GM18873 (cell line): ENCODE measurements at regions not wholly inside any gene's neighbourhood (a gene's known extent, or its start where the extent isn't known, plus 50 kb on each side); places are given as distances from the start of the nearest gene placed in this dataset.
"Not testable (repeated sequence)": the region's sequence is repeated elsewhere in the genome, so short reads cannot be mapped to it uniquely, and the experiment has no call there.

Source experiments
- ATAC-seq: cut with Tn5 transposase; IDR thresholded peaks from one replicate; pipeline ENCODE4 v1.9.1; 2021; ENCODE audit warnings: mild to moderate bottlenecking, moderate library complexity, moderate number of reproducible peaks; ENCODE audit not compliant: unreplicated experiment, low FRiP score

- ATAC-seq, result no peak
Measured at GRCh38 chr3:80395023-80395422, 627.2 kb upstream of the ROBO1 start.

DNA sequence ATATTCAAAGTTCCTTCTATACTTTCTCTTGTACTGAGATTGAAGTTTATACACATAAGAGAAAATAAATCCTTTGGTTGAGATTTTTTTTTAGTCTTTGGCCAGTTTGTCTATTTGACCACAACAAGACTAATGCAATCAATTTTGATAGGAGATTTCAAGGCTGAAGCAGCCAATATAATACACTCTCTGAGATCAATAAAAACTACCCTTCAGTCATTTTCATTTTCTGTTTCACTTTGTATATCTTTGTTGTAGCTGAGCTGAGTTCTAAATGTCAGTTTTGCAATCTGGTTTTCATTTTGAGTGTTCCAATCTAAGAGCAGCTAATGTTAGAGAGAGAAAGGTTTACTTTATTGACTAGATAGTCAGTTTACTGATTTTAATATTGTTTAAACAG is 623.8 kb upstream of the ROBO1 start:
- no peak for ATAC-seq

DNA sequence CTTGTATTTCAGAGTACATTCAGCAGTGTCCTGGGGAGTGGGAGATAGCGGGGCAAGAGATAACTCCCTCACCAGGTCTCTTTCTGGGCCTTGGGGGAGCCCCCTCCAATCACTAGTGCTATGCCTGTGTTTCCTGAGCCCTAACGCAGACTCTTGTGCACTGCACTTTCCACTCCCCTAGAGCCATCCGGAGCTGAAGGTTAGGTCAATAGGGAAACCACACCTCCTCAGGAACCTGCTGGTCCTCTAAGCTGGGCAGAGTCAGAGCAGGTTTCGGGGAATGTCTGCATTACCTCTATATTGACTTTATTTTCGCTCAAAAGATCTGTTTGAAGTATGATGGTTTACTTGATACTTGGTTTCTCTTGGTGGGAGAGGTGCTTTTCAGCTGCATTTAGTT is 617.0 kb upstream of the ROBO1 start:
- no peak for ATAC-seq

- no peak for ATAC-seq
Measured at GRCh38 chr3:80374423-80374822, 606.6 kb upstream of the ROBO1 start.

DNA sequence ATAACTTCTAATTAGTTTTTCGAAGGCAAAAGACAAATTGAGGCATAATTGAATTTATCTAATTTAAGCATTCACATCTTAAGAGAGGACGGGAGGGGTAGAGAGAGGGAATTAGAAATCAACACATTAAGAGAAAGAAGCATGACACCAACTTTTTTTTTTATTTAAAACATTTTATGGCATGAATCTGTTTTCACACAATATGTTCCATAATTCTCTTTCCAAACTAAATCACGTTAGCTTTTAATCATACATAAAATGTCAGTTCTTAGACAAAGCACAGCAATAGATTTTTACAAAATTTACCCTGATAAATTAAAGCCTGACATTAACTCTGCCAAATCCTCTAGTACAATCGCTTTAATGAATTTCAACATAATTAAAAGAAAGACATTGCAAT is 600.8 kb upstream of the ROBO1 start:
- ATAC-seq, result no peak

DNA sequence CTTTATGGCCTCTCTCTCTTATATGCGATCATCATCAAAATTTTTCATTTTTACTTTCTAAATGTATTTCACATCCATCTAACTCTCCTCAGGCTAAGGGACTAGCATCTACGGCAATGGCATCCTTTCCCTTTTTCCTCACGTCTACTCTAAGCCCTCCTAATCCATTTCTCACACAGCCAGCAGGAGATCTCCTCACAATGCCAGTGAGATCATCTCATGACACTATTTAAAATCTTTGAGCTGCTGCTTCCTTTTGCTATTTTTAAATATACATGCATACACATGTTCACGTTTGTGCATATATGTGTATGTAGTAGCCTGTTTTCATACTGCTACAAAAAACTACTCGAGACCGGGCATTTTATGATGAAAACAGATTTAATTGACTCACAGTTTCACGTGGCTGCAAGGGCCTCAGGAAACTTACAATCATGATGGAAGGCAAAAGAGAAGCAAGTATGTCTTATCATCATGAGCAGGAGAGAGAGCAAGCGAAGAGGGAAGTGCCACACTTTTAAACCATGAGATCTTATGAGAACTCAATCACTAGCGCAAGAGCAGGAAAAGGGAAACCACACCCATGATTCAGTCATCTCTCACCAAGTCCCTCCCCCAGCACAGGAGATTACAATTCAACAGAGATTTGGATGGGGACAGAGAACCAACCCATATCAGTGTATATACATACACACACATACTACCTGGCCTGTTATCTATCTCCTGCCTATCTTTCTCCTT is 599.2 kb upstream of the ROBO1 start:
- no peak for ATAC-seq

DNA sequence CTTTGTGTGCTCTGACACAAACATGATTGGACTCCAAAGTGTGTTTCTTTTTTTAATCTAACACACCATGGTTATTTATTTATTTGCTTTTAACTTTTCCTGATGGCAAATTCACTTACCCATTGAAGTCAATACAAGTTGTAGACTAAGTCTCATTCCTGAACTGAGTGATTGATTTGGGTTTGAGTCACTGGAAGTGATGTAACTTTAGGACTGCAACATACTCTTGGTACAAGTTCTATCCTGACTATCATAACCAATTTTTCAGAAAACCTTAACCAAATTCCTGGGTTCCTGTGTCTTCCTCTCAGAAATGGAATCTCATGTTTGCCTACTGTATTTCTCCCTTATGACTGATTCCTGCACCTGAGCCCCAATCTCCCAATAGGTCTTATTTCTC is 590.0 kb upstream of the ROBO1 start:
- no peak for ATAC-seq

- no peak for ATAC-seq
Measured at GRCh38 chr3:80355144-80355543, 587.3 kb upstream of the ROBO1 start.

DNA sequence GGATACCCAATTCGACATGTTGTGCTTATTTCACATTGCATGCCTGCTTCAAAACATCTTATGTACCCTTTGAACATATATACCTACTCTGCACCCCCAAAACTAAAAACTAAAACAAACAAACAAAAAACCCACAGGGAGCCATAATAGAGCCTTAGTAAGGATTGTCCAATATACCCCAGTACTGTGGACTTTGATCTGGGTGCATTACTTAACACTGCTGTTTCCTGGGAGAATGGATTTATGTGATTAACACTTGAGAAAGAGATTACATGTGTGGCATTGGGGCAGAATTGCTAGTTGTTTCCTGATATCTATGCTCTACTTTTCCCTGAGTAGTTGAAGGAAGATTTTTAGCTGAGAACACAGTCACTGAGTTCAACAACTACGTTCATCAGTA is 583.4 kb upstream of the ROBO1 start:
- ATAC-seq, result no peak

DNA sequence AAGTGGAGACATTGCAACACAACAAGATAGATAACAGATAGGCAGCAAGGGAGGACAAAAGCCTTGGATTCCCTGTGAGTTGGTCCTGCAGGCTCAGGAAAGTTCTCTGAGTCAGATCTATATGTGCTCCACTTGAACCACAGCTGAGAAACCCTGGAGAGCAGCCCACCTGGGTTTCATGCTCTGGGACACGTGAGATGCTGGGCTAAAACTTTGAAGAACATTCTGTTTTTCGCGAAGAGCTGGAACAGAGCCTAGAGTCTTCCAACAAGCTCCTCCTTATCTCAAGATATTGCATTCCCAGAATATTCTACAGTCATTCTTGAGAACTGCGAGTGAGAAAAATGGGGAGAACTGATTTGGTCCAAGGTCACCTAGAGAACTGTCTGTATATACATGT is 583.0 kb upstream of the ROBO1 start:
- no peak for ATAC-seq

DNA sequence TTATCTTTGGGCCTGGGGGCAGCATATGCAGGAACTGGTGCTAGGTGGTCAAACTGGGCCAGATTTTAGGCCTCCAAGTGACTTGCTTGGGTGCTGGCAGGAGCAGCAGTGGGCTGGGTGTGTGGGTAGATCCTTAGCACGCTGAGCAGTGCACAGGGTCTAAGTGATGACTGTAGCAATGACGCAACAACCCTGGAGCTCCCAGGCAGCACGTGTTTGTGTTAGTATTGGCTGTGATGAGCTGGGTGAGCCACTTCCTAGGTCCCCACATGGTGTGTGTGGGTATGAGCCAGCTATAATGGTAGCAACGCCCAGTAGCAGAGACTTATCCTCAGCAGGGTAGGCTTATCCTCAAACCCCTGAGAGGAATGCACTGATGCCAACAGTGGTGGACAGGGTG is 570.6 kb upstream of the ROBO1 start:
- ATAC-seq, result no peak

DNA sequence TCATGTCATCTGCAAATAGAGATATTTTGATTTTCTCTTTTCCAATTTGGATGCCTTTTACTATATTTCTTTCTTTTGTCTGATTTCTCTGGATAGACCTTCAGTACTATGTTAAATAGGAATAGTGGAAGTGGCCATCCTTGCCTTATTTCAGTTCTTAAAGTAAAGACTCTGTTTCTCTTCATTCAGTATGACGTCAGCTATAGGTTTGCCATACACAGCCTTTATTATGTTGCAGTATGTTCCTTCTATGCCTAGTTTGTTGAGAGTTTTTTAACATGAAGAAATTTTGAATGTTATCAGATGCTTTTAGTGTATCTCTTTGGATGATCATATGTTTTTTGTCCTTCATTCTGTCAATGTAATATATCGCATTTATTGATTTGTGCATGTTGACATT is 566.7 kb upstream of the ROBO1 start:
- ATAC-seq, result no peak

DNA sequence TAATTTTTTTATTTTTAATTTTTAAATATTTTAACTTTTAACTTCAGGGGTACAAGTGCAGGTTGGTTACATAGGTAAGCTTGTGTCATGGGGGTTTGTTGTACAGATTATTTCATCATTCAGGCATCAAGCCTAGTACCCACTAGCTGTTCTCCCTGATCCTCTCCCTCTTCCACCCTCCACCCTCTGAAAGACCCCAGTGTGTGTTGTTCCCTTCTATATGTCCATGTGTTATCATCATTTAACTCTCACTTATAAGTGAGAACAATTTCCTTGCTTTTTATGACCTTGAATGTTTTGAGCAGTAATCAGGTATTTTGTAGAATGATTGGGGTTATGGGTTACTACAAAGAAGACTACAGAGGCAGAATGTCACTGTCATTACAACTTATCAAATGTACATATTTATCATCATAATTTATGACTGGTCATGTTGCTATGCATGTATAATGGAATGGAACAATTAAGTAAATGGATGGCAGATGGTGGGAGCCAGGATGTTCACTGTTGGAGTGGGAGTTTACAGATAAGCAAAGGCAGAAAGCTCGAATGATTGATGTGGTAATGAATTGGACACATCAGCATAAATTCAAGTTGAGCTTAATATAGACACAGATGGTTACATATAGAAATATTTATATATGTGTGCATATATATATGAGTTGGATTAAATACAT is 563.8 kb upstream of the ROBO1 start:
- no peak for ATAC-seq

GRCh38 chr3:80314541-80314940 is 546.7 kb upstream of the ROBO1 start:
- not testable (repeated sequence) for ATAC-seq

- no peak for ATAC-seq
Measured at GRCh38 chr3:80308637-80309036, 540.8 kb upstream of the ROBO1 start.

DNA sequence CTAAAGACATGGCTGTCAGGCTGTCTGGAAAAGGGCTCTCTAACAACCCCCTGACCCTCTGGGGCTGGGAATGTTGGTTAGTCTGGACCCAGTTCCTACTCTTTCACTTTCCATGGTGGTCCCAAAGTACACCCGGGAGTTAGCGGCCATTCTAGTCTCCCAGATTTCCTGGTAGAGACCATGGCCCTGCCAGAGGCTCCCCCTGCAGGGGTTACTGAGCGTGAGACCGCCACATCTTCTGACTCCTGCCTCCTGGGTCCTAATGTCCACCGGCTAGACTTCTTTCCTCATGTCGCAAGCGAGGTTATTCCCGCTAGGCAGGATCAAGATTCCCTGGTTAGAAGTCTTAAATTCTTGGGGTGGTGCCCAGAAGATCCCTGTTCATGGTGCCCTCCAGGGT is 540.0 kb upstream of the ROBO1 start:
- ATAC-seq, result no peak

GRCh38 chr3:80297720-80298119 is 529.9 kb upstream of the ROBO1 start:
- no peak for ATAC-seq

DNA sequence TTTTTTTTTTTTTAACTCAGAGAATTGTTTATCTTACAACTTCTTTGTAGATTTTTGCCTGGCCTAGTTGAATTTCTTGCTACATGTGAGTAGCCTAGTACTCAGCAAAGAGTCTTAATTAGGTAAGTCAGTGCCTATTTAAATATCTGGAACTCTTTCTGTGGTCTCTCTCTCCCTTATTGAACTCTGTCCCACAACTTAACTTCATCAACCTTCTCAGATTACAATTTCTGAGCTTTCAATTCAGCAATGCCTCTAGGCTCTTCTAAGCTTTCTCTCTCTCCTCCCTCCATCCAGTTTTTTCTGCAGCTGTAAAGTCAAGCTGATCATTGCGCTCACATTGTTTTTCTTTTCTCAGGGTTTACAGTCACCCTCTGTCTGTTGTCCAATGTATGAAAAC is 517.6 kb upstream of the ROBO1 start:
- no peak for ATAC-seq

- ATAC-seq, result no peak
Measured at GRCh38 chr3:80283783-80284182, 516.0 kb upstream of the ROBO1 start.

GRCh38 chr3:80278056-80278455 is 510.3 kb upstream of the ROBO1 start:
- no peak for ATAC-seq

GRCh38 chr3:80275120-80275519 is 507.3 kb upstream of the ROBO1 start:
- ATAC-seq, result no peak

GRCh38 chr3:80263260-80263659 is 495.5 kb upstream of the ROBO1 start:
- ATAC-seq, result no peak
